Mesodermal cell (in vitro differentiated cells): ENCODE measurements at regions not wholly inside any gene's neighbourhood (a gene's known extent, or its start where the extent isn't known, plus 50 kb on each side); places are given as distances from the start of the nearest gene placed in this dataset.

ENCODE experiments used
- H3K27ac ChIP-seq: 2 replicates; pipeline ENCODE4 v1.7.0; 2013; ENCODE audit warnings: mild to moderate bottlenecking, low read depth, low read length, moderate library complexity; ENCODE audit not compliant: severe bottlenecking
- H3K36me3 ChIP-seq: 2 replicates; pipeline ENCODE4 v1.7.1; 2013; ENCODE audit warnings: mild to moderate bottlenecking, low read length, moderate library complexity; ENCODE audit not compliant: control insufficient read depth, insufficient read depth
- H3K4me1 ChIP-seq: one replicate; pipeline ENCODE4 v1.7.1; 2013; ENCODE audit warnings: mild to moderate bottlenecking, low read length; ENCODE audit not compliant: insufficient read depth, control insufficient read depth, poor library complexity, severe bottlenecking
- H3K4me3 ChIP-seq: 2 replicates; pipeline ENCODE4 v1.7.0; 2013; ENCODE audit warnings: low read length, control low read depth, mild to moderate bottlenecking; ENCODE audit not compliant: insufficient read depth, poor library complexity, severe bottlenecking; ENCODE audit errors: extremely low read depth
- H3K9me3 ChIP-seq: 2 replicates; pipeline ENCODE4 v1.7.1; 2013; ENCODE audit warnings: mild to moderate bottlenecking, low read length, moderate library complexity; ENCODE audit not compliant: control insufficient read depth
- WGBS, 2 experiments: methylation state at CpG; one replicate each; pipeline ENCODE4 v1.1.5; 2013; ENCODE audit warnings: missing lambda C conversion rate in 2 of 2; ENCODE audit not compliant: insufficient coverage in 2 of 2; 5-methylcytosine and 5-hydroxymethylcytosine counted together

DNA sequence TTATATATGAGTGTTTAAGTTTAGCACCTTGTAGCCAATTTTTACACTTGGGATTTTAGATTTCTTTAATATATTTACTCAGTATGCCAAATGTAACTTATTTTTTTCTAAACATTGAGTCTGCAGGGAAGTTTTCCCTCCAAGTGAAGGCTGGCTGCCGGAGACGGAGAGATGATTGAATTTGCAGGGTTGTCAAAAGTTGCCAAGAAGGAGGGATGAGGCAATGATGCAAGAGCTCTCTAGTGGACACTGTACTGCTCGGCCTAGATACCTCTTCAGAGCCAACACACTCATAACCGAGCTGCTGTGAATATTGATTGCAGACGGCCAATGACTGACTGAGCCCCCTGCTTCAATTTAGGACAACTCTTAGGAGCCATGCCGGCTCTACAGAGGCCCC lies 318.6 kb upstream of the CASK start:
- Histone ChIP-seq H3K9me3 (no peaks in the 10 kb centered on the region), H3K4me1 (no peaks in the 10 kb centered on the region), H3K36me3 (no peaks in the 10 kb centered on the region), H3K27ac (no peak overlapping the region), H3K4me3 (no peak overlapping the region)
- 62% methylated on average over 3 of the region's 6 CpGs; no CpG with 5 or more reads in 1 of the 2 experiments for WGBS, 2 experiments

DNA sequence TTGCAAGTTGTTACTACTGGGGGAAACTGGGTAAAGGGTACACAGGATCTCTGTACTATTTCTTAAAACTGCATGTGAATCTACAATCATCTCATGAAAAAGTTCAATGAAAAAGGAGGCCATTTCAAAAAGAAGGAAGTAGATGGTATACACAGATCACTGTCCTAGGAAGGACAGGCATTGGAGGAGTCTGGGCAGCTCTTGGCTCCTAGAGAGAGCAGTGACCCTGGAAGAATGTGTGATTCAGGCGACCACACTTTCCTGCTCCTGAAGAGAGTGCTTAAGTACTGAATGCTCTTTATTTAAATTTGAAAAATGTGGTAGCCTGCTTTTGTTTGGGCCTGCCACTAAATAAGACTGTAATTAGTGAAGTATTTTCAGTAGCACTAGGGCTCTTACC lies 318.1 kb upstream of the CASK start:
- Histone ChIP-seq H3K36me3 (no peaks in the 10 kb centered on the region), H3K27ac (no peak overlapping the region), H3K4me1 (no peaks in the 10 kb centered on the region), H3K9me3 (no peaks in the 10 kb centered on the region), H3K4me3 (no peak overlapping the region)
- WGBS, 2 experiments: no CpG with 5 or more reads among the region's 1 CpG

DNA sequence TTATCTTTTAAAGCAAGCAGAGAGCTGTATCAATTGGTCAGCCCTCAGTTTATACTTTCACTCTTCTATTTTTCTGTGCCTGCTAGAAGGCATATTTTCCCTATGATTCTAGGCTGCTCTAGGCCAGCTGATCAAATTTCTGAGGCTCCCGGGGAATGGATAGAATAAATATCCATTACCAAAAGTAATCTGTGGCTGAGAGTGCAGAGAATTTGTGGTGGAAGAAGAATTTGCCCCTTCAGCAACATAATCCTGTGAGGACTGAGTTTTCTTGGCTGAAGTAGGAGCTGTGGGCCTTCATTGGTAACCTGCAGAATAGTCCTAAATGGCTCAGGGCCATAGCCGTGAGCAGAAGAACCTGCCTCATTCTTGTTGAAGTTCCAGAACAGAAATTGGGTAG lies 314.6 kb upstream of the CASK start:
- no peak overlapping the region for H3K27ac ChIP-seq
- H3K4me1 ChIP-seq: no peaks in the 10 kb centered on the region
- 100% methylated on average over 1 of the region's 2 CpGs; no CpG with 5 or more reads in 1 of the 2 experiments for WGBS, 2 experiments
- no peak overlapping the region for H3K4me3 ChIP-seq
- no peaks in the 10 kb centered on the region for H3K36me3 ChIP-seq
- H3K9me3 ChIP-seq: no peaks in the 10 kb centered on the region

DNA sequence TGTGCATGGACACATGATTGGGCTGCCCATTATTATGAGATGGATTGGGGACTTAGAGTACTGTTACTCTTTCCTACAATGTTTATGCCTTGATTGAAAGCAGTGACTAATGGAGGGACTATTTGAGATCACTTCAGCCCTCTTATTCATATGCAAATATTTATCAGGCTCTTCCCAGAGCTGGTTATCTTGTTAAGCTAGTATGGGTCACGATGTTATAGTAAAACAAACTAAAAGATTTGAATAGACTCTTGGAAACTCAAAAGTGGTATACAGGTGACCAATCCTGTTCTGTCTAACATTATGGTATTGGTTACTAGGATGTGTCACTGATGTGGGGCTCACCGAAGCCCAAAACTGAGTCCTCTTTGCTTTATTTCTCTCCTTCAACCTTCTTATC lies 306.2 kb upstream of the CASK start:
- H3K36me3 ChIP-seq: no peaks in the 10 kb centered on the region
- H3K4me3 ChIP-seq: no peak overlapping the region
- H3K27ac ChIP-seq: no peak overlapping the region
- no CpG with 5 or more reads among the region's 2 CpGs for WGBS, 2 experiments
- H3K9me3 ChIP-seq: no peaks in the 10 kb centered on the region
- H3K4me1 ChIP-seq: no peaks in the 10 kb centered on the region

DNA sequence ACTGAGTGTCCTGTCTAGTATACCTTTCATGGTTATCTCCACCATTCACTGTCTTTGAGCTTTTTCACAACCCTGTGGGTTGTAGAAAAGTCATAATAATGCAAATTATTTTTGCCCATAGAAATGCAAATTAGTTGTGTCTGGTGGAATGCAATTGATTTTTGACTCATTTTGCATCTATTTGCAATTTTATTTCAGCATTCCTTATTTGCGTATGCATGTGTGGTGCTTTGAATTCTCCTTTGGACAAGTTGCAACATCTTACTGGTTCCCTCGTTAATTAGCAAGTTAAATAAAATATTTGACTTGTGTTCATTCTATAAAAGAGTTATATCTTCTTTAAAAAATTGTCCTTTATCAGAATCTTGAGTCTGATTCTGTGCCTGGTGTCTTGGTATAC lies 297.3 kb upstream of the CASK start:
- Histone ChIP-seq H3K9me3 (no peaks in the 10 kb centered on the region), H3K27ac (no peak overlapping the region), H3K4me3 (no peak overlapping the region), H3K36me3 (no peaks in the 10 kb centered on the region), H3K4me1 (no peaks in the 10 kb centered on the region)
- no CpG with 5 or more reads among the region's 2 CpGs for WGBS, 2 experiments

DNA sequence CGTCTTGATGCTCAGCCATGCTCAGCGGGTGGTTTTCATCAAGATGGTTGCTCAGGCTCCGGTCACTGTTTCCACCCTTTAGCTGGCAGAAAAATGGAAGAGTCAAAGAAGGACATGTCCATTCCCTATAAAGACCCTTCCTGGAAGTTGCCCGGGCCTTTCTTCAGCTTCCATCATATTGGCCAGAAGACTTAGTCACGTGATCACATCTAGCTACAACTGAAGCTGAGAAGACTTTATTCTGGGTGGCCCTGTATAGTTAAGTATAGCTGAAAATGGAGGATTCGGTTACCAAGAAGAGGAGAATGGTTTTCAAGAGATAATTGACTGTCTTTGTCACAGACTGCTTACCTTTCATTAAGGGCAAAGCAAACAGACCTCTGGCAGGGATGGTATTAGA lies 296.7 kb upstream of the CASK start:
- no peak overlapping the region for H3K4me3 ChIP-seq
- WGBS, 2 experiments: 70% methylated on average over 2 of the region's 6 CpGs; no CpG with 5 or more reads in 1 of the 2 experiments
- no peaks in the 10 kb centered on the region for H3K4me1 ChIP-seq
- H3K9me3 ChIP-seq: no peaks in the 10 kb centered on the region
- H3K36me3 ChIP-seq: no peaks in the 10 kb centered on the region
- H3K27ac ChIP-seq: no peak overlapping the region

DNA sequence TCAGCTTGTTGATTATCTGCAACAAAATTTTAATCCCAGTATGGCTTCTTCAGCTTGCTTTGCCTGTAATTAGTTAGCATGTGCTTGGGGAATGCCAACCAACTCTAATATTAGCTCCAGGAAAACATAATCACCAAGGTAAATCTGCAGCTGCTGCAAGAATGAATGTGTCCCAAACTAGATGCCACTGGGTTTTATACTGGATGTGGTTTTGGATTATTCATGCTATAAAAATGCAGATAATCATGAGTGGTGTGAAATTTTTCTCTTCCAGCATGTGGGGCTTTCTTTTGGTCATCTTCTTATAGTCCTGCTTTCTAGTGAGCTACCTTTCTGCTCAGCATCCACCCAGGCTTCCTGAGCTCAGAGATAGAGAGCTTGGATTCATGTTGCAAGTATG lies 295.9 kb upstream of the CASK start:
- H3K36me3 ChIP-seq: no peaks in the 10 kb centered on the region
- no peaks in the 10 kb centered on the region for H3K4me1 ChIP-seq
- no peak overlapping the region for H3K4me3 ChIP-seq
- H3K9me3 ChIP-seq: no peaks in the 10 kb centered on the region
- H3K27ac ChIP-seq: no peak overlapping the region

DNA sequence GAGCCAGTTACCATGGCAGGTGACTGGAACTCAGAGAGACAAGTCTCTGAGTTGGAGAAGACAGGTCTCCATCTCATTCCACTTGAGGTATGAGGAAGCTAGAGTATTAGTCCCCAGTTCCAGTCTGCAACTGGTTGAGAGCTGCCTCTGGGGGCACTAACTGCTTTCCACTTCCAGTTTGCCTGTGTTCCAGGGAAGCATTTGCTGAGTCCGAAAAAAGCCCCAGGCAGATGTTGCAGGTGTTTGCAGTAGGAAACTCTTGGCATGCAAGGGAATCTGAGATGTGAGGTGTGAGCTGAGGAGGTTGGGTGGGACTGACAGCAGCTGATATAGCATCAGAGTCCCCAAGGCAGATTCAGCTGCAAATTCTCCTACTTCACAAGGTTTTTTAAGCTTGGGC lies 272.2 kb upstream of the CASK start:
- Histone ChIP-seq H3K4me3 (no peak overlapping the region), H3K27ac (no peak overlapping the region), H3K36me3 (no peaks in the 10 kb centered on the region), H3K4me1 (no peaks in the 10 kb centered on the region), H3K9me3 (no peaks in the 10 kb centered on the region)
- no CpG with 5 or more reads among the region's 1 CpG for WGBS, 2 experiments

DNA sequence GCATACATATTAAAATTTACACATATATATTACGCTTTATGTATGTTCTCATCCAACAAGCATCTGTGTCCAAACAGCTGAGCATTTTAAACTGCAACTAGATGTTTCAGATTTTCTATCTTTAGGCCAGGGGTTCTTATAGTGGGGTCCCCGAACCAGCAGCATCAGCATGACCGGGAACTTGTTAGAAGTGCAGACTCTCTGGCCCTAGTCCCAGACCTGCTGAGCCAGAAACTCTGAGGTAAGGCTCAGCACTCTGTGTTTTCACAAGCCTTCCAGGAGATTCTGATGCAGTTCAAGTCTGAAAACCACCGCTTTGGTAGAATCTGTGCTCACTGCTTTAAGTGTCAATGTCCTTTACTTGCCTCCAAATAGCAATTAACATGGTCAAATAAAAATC lies 266.2 kb upstream of the CASK start:
- 88 to 100% methylated on average over 2 to 3 of the region's 4 CpGs for WGBS, 2 experiments
- no peak overlapping the region for H3K27ac ChIP-seq
- no peaks in the 10 kb centered on the region for H3K9me3 ChIP-seq
- H3K4me3 ChIP-seq: no peak overlapping the region
- H3K4me1 ChIP-seq: no peaks in the 10 kb centered on the region
- no peaks in the 10 kb centered on the region for H3K36me3 ChIP-seq

DNA sequence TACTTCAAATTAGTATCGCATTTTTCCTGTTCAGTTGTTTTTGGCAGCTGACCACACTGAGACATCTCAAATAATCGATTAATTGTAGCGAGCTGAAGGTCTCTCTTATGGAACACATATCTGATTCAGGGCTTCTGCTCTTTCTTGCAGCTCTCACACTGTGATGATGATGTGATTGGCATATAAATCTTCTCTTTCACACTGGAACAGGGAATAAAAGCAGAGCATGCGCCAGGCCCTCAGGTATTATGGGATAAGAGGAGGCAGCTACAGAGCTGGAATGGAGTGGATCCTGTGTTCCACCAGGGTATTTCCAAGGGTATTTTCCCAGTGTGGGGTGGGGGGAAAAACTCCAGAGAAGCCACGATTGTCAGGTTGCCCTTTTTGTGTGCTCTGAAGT lies 265.4 kb upstream of the CASK start:
- 100% methylated on average over 1 of the region's 5 CpGs; no CpG with 5 or more reads in 1 of the 2 experiments for WGBS, 2 experiments
- Histone ChIP-seq H3K9me3 (no peaks in the 10 kb centered on the region), H3K27ac (no peak overlapping the region)

DNA sequence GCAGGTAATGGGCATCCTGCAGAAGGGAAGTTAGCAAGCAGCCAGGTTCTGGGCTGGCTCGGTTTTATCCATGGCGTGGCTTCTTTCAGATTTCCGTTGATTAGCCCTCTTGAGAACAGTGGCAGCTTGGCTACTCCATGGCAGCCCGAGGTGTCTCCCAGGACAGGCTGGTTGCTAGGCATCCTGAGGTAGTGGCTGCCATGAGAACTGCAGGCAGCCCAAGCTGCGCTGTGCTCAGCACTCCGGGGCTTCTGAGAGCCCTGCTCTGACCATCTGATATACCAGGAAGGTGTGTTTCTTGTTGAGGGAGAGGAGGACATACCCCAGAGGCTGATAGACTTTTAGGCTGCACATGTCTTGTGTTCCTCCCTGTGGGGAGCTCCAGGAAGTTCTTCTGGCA lies 253.4 kb upstream of the CASK start:
- Histone ChIP-seq H3K4me3 (no peak overlapping the region), H3K9me3 (no peaks in the 10 kb centered on the region), H3K27ac (no peak overlapping the region), H3K36me3 (no peaks in the 10 kb centered on the region), H3K4me1 (no peaks in the 10 kb centered on the region)
- 82% methylated on average over 2 of the region's 6 CpGs; no CpG with 5 or more reads in 1 of the 2 experiments for WGBS, 2 experiments

More for the DNA sequence above, 265.4 kb upstream of the CASK start:
- Histone ChIP-seq H3K36me3 (no peaks in the 10 kb centered on the region), H3K4me3 (no peak overlapping the region), H3K4me1 (no peaks in the 10 kb centered on the region)

DNA sequence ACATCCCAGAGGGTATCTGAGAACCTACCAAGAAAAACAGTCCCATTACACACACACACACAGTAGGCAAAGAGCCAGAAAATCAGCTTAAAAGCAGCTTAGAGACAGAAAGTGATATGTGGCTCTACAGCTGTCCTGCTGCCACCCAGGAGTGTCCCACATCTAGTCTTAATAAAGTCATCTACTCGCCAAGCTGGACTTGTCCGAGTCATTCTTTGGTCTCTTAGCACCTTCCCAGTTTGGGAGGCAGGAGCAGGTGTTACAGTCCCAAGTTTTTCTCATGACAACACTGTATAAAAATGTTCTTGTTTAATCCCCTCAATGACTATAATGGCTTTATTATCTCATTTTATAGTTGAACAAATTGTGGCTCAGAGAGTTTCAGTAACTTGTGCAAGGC lies 252.5 kb upstream of the CASK start:
- H3K9me3 ChIP-seq: no peaks in the 10 kb centered on the region
- no peak overlapping the region for H3K4me3 ChIP-seq
- WGBS, 2 experiments: 73% methylated on average over 2 of the region's 2 CpGs; no CpG with 5 or more reads in 1 of the 2 experiments
- no peak overlapping the region for H3K27ac ChIP-seq
- H3K36me3 ChIP-seq: no peaks in the 10 kb centered on the region
- H3K4me1 ChIP-seq: no peaks in the 10 kb centered on the region
